GM19397 (cell line): ENCODE measurements at regions not wholly inside any gene's neighbourhood (a gene's known extent, or its start where the extent isn't known, plus 50 kb on each side); places are given as distances from the start of the nearest gene placed in this dataset.

Experiments used
- ATAC-seq: cut with Tn5 transposase; IDR thresholded peaks from one replicate; pipeline ENCODE4 v1.9.1; 2021; ENCODE audit warnings: mild to moderate bottlenecking, moderate library complexity; ENCODE audit not compliant: unreplicated experiment

DNA sequence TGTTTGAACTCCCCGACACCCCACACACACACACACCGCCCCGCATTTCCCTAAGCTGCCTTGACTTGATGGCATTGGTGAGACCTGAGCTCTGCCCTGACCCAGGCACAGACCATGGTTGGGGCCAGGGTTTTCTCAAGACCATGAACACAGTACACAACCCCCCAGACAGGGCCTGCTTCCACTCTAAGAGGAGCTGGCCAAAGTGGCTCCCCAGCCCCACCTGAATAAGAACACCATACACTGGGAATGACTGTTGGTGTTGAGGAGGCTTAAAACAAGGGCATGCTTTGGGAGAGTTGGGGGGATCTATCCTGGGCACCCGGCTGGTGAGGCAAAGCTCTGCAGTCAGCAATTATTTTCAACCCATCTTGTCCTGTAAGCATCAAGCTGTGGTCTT is 77.6 kb upstream of the SYT6 start:
- no peak for ATAC-seq

DNA sequence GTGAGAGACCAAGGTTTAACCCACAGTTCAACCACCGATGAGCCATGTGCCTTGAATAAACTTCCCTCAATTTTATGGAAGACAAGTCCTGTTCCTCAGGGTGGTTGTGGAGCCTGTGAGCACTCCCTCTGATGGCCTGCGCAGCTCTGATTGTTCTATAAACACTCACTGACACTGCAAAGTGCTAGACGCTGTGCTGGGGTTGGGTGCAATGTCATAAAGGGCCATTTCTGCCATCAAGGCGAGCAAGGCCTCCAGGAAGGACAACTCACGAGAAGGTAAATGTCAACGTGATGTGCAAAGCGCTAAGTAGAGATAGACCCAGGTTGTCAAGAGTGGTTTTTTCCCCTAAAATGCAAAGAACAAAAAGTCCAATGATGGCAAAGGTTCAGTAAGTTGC is 75.7 kb upstream of the SYT6 start:
- ATAC-seq = no peak

DNA sequence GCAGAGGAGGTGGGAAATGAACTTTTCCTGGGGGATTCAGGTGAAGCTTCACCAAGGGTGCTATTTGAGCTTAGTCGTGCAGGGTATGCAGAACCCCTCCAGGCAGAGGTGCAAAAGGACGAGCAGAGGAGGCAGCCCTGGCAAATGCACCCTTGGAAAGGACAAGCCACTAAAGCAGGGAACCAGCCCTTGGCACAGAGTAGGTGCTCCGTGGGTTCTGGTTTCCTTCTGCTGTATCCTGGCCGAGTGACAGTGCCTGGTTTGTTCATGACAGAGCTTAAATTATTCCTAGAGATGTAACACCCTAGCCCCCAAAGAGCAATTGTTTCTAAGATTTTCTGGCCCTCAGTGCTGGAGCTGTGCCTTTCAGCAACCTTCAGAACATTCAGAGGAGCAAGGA is 73.4 kb upstream of the SYT6 start:
- no peak for ATAC-seq

DNA sequence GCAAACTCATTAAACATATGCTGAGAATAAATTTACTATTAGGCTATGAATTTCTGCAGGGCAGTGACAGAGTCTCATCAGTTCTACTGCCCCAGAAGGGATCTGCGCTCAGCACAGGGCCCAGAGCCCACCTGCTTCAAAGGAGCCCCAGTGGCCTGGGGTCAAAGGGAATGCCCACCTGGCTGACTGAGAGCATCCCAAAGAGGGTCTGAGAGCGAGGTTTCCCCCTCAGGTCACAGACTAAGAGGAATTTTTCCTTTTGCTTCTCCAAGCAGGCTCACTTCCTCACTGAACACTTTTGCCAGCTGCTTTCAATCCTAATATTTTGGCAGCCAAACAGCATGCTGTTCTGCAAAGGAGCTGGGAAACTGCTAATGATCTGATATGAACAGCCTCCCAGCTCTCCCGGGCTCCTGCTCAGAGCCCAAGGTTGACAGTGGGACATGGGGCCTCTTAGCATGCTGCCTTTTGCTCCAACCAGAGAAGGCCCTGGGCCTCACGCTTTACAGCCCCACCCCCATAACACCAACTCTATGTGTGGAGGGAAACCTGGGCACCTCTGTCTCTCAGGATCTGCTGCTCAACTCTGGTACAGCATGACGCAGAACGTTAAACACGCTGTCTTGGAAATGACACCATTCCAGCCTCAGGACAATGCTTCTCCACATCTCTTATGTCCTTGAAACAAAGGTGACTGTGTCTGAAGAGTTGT is 70.7 kb upstream of the SYT6 start:
- no peak for ATAC-seq

DNA sequence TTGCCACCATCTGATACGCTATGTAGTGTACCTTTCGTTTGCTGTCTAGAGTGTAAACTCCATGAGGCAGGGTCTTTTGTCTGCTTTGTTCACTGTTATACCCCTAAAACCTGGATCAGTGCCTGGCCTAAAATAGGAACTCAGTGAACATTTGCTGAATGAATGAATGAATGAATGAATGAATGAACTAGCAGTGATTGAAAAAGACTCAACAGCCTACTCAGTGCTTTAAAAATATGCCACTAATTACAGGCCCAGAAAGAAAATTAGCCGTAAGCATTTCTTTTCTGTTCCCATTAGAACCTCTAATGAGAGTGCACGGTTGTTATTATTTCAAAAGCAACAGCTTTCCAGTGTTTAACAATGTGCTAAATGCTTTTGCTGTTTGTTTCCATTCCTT is 69.3 kb upstream of the SYT6 start:
- no peak for ATAC-seq

DNA sequence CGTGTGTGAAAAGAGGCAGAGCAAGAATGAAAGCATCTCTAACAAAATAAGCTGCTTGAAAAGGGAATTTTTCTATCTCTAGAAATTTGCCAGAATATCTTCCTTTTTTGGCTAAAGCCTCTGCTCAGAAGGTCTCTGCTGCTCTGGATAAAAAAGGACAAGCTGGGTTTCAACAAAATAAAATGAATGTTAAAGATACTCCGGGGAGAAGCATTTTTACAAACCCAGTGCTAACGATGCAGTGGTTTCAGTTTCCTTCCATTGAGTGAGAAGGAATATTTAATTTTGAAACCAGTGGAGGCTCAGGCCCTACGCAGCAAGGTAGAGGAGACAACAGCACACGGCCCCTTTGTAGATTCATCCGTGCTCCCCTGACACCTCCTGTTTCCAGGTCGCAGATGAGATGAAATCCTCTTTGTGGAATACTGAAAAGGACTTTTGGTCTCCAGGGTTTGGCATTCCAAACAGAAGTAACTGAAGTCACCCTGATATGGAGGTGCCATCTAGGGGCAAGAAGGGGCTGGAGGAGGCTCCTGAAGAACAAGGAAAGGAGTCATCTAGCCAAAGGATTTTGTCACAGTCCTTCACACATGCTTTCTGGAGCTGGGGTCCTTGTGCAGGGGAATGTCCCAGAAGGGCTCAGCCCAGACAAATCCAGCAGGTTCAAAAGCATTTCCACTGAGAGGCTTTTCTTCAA is 65.7 kb upstream of the SYT6 start:
- no peak for ATAC-seq

DNA sequence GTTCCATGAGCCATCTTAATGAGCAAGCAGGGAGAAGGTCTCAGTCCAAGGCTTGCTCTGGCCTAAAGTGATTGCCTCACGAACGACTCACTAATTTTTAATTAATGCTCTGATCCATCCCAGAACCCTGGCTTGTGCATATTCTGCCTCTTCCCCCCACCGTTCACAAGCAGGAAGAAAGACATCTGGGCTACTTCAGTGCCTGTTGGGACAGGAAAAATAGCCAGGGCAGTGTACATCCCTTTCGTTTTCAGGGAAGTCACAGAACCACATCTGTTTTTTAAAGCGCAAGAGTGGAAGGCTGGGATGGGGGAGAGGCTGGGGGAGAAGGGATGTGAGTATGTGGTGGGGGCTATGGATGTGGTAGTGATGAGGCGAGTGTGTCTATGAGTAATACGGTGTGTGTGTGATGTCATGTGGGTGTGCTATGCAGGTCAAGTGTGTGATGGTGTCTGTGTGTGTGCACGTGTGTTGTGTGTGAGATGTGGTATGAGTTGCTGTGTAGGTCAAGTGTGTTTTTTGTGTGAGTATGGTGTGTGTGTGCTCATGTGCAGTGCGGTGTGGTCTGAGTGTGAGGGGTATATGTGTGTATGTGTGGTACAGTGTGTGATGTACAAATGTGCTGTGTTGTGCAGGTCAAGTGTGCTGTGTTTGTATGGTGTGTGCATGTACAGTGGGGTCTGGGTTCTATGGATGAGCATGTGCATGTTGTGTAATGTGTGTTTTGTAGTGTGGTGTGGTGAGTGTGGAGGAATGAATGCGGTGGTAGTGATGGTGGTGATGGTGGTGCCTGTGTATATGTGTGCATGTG is 64.9 kb upstream of the SYT6 start:
- ATAC-seq = no peak

DNA sequence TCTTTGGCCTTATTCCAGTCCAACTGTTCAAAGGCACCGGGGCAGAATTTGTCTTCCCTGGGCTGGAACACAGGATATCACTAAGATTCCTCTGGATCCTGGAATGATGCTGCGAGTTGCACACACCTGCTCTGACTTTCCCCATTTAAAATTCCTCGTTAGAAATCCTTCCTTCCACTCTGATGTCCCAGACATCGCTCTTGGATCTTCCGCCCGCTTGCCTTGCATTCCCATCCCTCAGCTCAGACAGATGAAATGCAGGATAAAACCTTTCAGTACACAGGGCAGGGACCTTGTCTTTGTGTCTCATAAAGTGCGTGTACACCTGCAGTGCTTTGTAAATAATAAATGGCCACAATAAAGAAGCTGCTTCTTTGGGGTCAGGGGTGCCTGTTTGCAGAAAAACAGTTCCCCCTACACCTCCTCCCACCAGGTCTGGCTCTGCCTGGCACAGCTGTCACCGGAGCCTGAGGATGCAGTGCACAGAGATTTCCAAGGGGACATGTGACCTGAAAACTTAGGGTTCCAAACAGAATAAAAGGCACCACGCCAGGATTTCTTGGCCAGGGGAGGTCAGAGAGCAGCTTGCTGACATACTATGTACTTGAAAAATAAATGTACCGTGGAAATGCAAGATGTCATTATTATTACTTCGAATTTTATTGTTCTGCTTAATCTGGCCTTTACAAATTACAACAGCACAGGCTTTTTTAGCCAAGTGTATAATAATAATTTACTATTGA is 62.9 kb upstream of the SYT6 start:
- no peak for ATAC-seq

DNA sequence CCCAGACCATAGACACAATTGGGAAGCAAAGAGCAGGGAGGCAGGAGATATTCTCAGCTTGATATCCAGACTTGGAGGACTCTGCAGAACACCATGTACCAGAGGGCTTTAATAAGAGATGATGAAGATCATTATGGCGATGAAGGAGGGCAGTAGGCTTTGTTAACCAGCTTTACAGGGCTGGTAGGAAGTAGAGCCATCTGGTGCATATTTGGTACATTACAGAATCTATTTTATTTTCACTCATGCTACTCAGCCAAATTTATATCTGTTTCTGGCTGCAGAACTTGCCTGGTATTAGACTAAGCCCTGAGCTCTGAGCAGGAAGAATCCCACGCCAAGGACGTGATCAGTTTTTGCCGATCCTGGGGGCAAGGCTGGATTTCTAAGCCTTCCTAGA is 61.8 kb upstream of the SYT6 start:
- no peak for ATAC-seq

DNA sequence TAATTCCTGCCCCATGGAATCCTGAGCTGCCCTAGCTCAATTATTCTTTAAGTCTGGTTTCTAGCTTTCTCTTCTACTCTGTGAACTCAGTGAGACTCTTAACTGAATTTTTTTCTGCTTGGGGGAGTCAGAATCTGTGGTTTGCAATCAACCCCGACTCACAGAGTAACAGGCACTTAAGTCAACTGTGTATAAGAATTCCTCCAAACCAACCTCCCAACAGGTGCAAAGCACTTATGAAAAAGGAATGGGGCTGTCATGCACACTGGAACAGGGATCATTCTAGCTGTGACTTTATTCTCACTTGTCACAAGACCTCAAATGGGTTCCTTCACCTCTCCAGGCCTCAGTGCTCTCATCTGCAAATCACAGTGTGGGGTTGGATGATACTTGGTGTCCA is 60.3 kb upstream of the SYT6 start:
- no peak for ATAC-seq

DNA sequence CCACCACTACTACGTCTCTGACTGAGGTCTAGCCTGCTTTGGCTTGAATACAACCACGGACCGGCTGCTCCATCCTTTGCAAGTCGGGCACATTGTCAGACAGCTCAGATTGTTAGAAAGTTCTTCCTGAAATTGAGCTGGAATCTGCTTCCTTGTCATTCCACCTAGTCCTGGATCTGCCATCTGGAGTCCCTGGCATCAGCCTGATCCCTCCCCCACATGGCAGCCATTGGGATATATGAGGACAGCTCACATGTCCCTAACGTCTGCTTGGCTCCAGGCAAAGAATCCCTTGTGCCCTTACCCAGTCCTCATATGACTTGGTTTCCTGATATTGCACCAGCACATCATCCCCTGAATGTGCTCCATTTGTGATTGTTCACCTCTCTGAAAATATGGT is 56.3 kb upstream of the SYT6 start:
- ATAC-seq = no peak

DNA sequence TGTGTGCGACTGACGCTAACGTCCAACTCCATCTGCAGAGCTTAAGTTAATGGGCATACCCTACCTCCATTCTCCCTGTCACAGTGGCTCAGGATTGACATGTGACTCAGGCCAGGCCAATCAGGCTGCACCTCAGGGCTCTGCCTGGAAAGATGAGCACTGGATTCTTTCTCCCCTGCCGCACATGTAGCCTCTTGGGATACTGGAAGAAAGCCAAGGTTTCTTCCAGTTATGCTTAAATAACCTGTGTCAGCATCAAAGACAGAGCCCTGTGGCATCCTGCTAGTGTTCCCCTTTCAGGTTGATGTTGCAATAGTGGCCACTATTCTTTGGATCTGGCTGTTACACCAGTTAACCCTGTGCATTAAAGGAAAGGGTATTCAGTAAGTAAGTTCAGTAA is 55.0 kb upstream of the SYT6 start:
- no peak for ATAC-seq

DNA sequence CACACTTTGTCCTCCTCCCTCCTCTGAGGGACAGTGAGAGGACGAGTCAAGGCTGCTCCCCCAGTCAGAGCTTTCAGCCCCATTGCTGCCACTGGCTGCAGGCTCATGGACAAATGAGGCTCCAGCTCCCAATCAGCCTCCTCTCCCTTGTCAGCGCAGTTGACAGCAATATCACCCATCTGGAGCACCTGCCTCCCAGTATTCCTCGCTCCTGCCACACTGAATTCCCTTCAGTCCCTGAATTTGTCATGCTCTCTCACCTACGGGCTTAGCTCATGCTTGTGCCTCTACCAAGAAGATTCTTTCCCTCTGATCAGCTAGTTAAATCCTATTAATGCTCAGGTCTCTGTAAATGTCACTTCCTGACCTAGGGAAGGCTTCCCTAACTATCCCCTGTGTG is 54.4 kb upstream of the SYT6 start:
- ATAC-seq = no peak

DNA sequence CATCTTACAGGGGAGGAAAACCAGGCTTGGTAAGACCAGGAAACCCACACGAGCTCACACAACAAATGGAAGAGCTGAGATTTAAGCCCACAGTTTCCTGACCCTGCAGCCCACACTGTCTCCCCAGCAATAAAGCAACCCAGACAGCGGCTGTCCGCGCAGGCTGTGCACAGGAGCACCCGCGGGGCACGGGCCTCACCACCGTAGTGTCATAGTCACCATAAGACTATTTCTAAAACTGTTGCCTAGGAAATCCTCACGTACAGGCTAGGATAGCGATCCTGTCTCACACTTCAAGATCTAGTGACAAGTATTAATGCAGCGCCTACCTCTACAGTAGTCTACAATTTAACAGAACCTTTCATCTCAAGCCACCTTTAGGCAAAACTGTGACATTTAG is 54.0 kb upstream of the SYT6 start:
- no peak for ATAC-seq

DNA sequence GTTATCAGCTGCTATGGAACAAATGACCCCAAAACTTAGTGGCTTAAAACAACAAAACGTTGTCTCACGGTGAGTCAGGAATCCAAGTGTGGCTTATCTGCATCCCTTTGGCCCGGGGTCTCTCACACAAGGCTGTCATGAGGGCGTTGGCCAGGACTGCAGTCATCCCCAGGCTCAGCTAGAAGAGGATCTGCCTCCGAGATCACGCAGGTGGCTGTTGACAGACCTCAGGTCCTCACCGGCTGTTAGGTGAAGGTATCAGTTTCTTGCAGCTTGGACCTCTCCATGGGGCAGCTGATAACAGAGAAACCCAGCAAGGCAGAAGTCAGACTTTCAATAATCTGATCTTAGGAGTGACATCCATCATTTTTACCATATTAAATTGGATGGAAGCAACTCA is 52.7 kb upstream of the SYT6 start:
- no peak for ATAC-seq

DNA sequence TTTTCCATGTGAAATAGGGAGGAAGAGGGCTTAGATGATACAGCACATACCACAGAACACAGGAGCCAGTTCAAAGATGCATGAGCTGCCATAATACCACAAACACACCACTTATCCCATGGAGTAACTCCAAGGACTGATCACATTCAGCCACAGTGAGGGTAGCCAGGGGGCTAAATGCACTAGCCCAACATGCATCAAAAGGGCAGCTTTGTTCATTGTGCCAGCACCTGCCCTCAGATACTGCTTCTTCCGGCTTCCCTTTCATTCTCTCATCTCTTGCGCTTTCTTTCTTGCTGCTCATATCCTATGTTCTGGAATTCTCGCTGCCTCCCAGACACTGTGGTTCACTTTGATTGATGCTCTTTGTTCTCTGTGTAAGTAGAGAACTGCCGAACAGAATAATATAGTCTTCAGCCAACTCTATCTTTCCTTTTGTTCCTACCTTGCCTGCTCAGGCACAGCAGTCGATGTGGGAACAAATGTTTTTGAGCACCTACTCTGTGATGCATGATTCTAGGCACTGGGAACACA is 50.0 kb upstream of the SYT6 start:
- no peak for ATAC-seq
